ENCODE measurements at regions not wholly inside any gene's neighbourhood (a gene's known extent, or its start where the extent isn't known, plus 50 kb on each side); places are given as distances from the start of the nearest gene placed in this dataset.
"Not testable (repeated sequence)": the region's sequence is repeated elsewhere in the genome, so short reads cannot be mapped to it uniquely, and the experiment has no call there.

GRCh38 chr17:64721556-64721955 lies 59.4 kb upstream of the SMURF2 start:
- DNase-seq: peak; percentile 89
- H3K79me1 ChIP-seq (replicated peaks; ENCODE audit: low read length, poor library complexity, severe bottlenecking); H3K36me3 ChIP-seq (ENCODE audit: control insufficient read depth in 1 of 2, insufficient read depth in 2 of 2, low read depth in 1 of 2, low read length in 2 of 2); H2AK5ac ChIP-seq (ENCODE audit: low read length, severe bottlenecking); H2BK5ac ChIP-seq (ENCODE audit: low read depth, low read length, poor library complexity, severe bottlenecking); H3K27ac ChIP-seq (ENCODE audit: low read length, poor library complexity, severe bottlenecking); H3K4me3 ChIP-seq (ENCODE audit: insufficient read depth in 1 of 2, low read depth in 1 of 2, low read length in 2 of 2); H2AFZ ChIP-seq (ENCODE audit: low read depth, low read length); H2BK15ac ChIP-seq (ENCODE audit: low read depth, poor library complexity, severe bottlenecking); H3K23ac ChIP-seq (ENCODE audit: low read length in 2 of 2); H3K14ac ChIP-seq (ENCODE audit: low read length in 2 of 2); H2BK120ac ChIP-seq (ENCODE audit: low read depth, low read length); H4K91ac ChIP-seq (ENCODE audit: low read length); H2BK12ac ChIP-seq (ENCODE audit: low read length in 2 of 2); H3K4me2 ChIP-seq (ENCODE audit: low read length, poor library complexity, severe bottlenecking); H3K9me3 ChIP-seq (ENCODE audit: control insufficient read depth, low read length); H3K27me3 ChIP-seq (ENCODE audit: control insufficient read depth in 1 of 2, insufficient read depth in 1 of 2, low read length in 2 of 2); H3K18ac ChIP-seq (ENCODE audit: low read depth in 1 of 2, low read length in 2 of 2); H3K4me1 ChIP-seq (ENCODE audit: control insufficient read depth, insufficient read depth, low read depth, low read length); H3K9ac ChIP-seq (ENCODE audit: low read length); H3K4ac ChIP-seq (ENCODE audit: low read depth in 1 of 2, low read length in 2 of 2); H4K8ac ChIP-seq (ENCODE audit: low read length): not testable (repeated sequence)
- 40% methylated on average over 1 of the region's 1 CpG for WGBS

GRCh38 chr17:64720253-64720652 lies 58.1 kb upstream of the SMURF2 start:
- not testable (repeated sequence) for H2BK120ac ChIP-seq (ENCODE audit: low read depth, low read length); H3K4me3 ChIP-seq (ENCODE audit: insufficient read depth in 1 of 2, low read depth in 1 of 2, low read length in 2 of 2); H3K4me1 ChIP-seq (ENCODE audit: control insufficient read depth, insufficient read depth, low read depth, low read length); DNase-seq; H2BK15ac ChIP-seq (ENCODE audit: low read depth, poor library complexity, severe bottlenecking); H2AK5ac ChIP-seq (ENCODE audit: low read length, severe bottlenecking); H3K14ac ChIP-seq (ENCODE audit: low read length in 2 of 2); H3K36me3 ChIP-seq (ENCODE audit: control insufficient read depth in 1 of 2, insufficient read depth in 2 of 2, low read depth in 1 of 2, low read length in 2 of 2); H4K8ac ChIP-seq (ENCODE audit: low read length); H4K91ac ChIP-seq (ENCODE audit: low read length); H3K23ac ChIP-seq (ENCODE audit: low read length in 2 of 2); H2BK12ac ChIP-seq (ENCODE audit: low read length in 2 of 2); H3K27me3 ChIP-seq (ENCODE audit: control insufficient read depth in 1 of 2, insufficient read depth in 1 of 2, low read length in 2 of 2); H2BK5ac ChIP-seq (ENCODE audit: low read depth, low read length, poor library complexity, severe bottlenecking); H2AFZ ChIP-seq (ENCODE audit: low read depth, low read length); H3K18ac ChIP-seq (ENCODE audit: low read depth in 1 of 2, low read length in 2 of 2); H3K4me2 ChIP-seq (ENCODE audit: low read length, poor library complexity, severe bottlenecking); H3K27ac ChIP-seq (ENCODE audit: low read length, poor library complexity, severe bottlenecking); H3K79me1 ChIP-seq (replicated peaks; ENCODE audit: low read length, poor library complexity, severe bottlenecking); H3K9me3 ChIP-seq (ENCODE audit: control insufficient read depth, low read length); H3K4ac ChIP-seq (ENCODE audit: low read depth in 1 of 2, low read length in 2 of 2)
- H3K9ac ChIP-seq (ENCODE audit: low read length): peak overlapping the region; percentile 15
- WGBS: 66% methylated on average over 4 of the region's 6 CpGs

- not testable (repeated sequence) for H3K14ac ChIP-seq (ENCODE audit: low read length in 2 of 2); H3K9me3 ChIP-seq (ENCODE audit: control insufficient read depth, low read length); H3K4me3 ChIP-seq (ENCODE audit: insufficient read depth in 1 of 2, low read depth in 1 of 2, low read length in 2 of 2); H3K79me1 ChIP-seq (replicated peaks; ENCODE audit: low read length, poor library complexity, severe bottlenecking); H3K9ac ChIP-seq (ENCODE audit: low read length); H2AFZ ChIP-seq (ENCODE audit: low read depth, low read length); H3K23ac ChIP-seq (ENCODE audit: low read length in 2 of 2); H3K36me3 ChIP-seq (ENCODE audit: control insufficient read depth in 1 of 2, insufficient read depth in 2 of 2, low read depth in 1 of 2, low read length in 2 of 2); H2BK15ac ChIP-seq (ENCODE audit: low read depth, poor library complexity, severe bottlenecking); H3K4me1 ChIP-seq (ENCODE audit: control insufficient read depth, insufficient read depth, low read depth, low read length); H4K91ac ChIP-seq (ENCODE audit: low read length); H3K27me3 ChIP-seq (ENCODE audit: control insufficient read depth in 1 of 2, insufficient read depth in 1 of 2, low read length in 2 of 2); H3K4ac ChIP-seq (ENCODE audit: low read depth in 1 of 2, low read length in 2 of 2); H2AK5ac ChIP-seq (ENCODE audit: low read length, severe bottlenecking); H3K4me2 ChIP-seq (ENCODE audit: low read length, poor library complexity, severe bottlenecking); H3K18ac ChIP-seq (ENCODE audit: low read depth in 1 of 2, low read length in 2 of 2); H4K8ac ChIP-seq (ENCODE audit: low read length); H2BK12ac ChIP-seq (ENCODE audit: low read length in 2 of 2); H2BK120ac ChIP-seq (ENCODE audit: low read depth, low read length); H3K27ac ChIP-seq (ENCODE audit: low read length, poor library complexity, severe bottlenecking); DNase-seq; H2BK5ac ChIP-seq (ENCODE audit: low read depth, low read length, poor library complexity, severe bottlenecking)
- WGBS: 88% methylated on average over 3 of the region's 4 CpGs
Measured at GRCh38 chr17:64719517-64719916, 57.4 kb upstream of the SMURF2 start.

- not testable (repeated sequence) for H3K4me1 ChIP-seq (ENCODE audit: control insufficient read depth, insufficient read depth, low read depth, low read length); H3K18ac ChIP-seq (ENCODE audit: low read depth in 1 of 2, low read length in 2 of 2); H2AFZ ChIP-seq (ENCODE audit: low read depth, low read length); H3K27ac ChIP-seq (ENCODE audit: low read length, poor library complexity, severe bottlenecking); H2BK15ac ChIP-seq (ENCODE audit: low read depth, poor library complexity, severe bottlenecking); H3K23ac ChIP-seq (ENCODE audit: low read length in 2 of 2); H3K79me1 ChIP-seq (replicated peaks; ENCODE audit: low read length, poor library complexity, severe bottlenecking); H3K4me2 ChIP-seq (ENCODE audit: low read length, poor library complexity, severe bottlenecking); H2BK120ac ChIP-seq (ENCODE audit: low read depth, low read length); H3K14ac ChIP-seq (ENCODE audit: low read length in 2 of 2); DNase-seq; H4K91ac ChIP-seq (ENCODE audit: low read length); H2BK5ac ChIP-seq (ENCODE audit: low read depth, low read length, poor library complexity, severe bottlenecking); H3K36me3 ChIP-seq (ENCODE audit: control insufficient read depth in 1 of 2, insufficient read depth in 2 of 2, low read depth in 1 of 2, low read length in 2 of 2); H3K9ac ChIP-seq (ENCODE audit: low read length); H3K27me3 ChIP-seq (ENCODE audit: control insufficient read depth in 1 of 2, insufficient read depth in 1 of 2, low read length in 2 of 2); H3K9me3 ChIP-seq (ENCODE audit: control insufficient read depth, low read length); H2BK12ac ChIP-seq (ENCODE audit: low read length in 2 of 2); H4K8ac ChIP-seq (ENCODE audit: low read length); H2AK5ac ChIP-seq (ENCODE audit: low read length, severe bottlenecking); H3K4ac ChIP-seq (ENCODE audit: low read depth in 1 of 2, low read length in 2 of 2); H3K4me3 ChIP-seq (ENCODE audit: insufficient read depth in 1 of 2, low read depth in 1 of 2, low read length in 2 of 2)
- WGBS: 99% methylated on average over 5 of the region's 6 CpGs
Measured at GRCh38 chr17:64718816-64719215, 56.7 kb upstream of the SMURF2 start.
